ENCODE measurements at regions not wholly inside any gene's neighbourhood (a gene's known extent, or its start where the extent isn't known, plus 50 kb on each side); places are given as distances from the start of the nearest gene placed in this dataset.

GRCh38 chr10:22481687-22482539 is 136.6 kb downstream of the SPAG6 start:
- Histone ChIP-seq H3K9me3 (ENCODE audit: control insufficient read depth in 1 of 2, insufficient read depth in 1 of 2, low read length in 2 of 2) (peaks cover 0 to 10% of the 10 kb centered on the region in 2 experiments), H3K27ac (ENCODE audit: low read depth in 1 of 2, low read length in 2 of 2) (no peak overlapping the region), H3K4me1 (ENCODE audit: insufficient read depth, low read length) (peaks cover 6% of the 10 kb centered on the region), H3K27me3 (ENCODE audit: control insufficient read depth in 1 of 2, insufficient read depth in 2 of 2, low read length in 2 of 2) (peaks cover 11 to 18% of the 10 kb centered on the region in 2 experiments), H3K4me3 (ENCODE audit: low read length) (no peak overlapping the region), H3K36me3 (ENCODE audit: insufficient read depth, low read length) (no peaks in the 10 kb centered on the region)
- intact Hi-C loops (cut with DNase I, micrococcal nuclease): no loop called here
- Mint-ChIP-seq H3K36me3 (ENCODE audit: low read depth) (no peaks in the 10 kb centered on the region), H3K9me3 (no peaks in the 10 kb centered on the region), H3K27me3 (peaks cover 32% of the 10 kb centered on the region), H3K4me1 (ENCODE audit: low read depth) (peaks cover 11% of the 10 kb centered on the region), H3K4me3 (no peak overlapping the region), H3K27ac (no peak overlapping the region)
- DNase-seq (no peak), ATAC-seq (ENCODE audit: poor library complexity) (no peak)
- TF ChIP-seq CTCF (IDR thresholded peaks at IDR 0.05): no peak
- ChIA-PET CTCF (no interaction called here), POLR2A (interaction anchor here (0.7 kb wide), 3 partner anchors 44 to 970 kb away, joined by 3 to 4 read pairs (median 3); no protein-coding TSS in a partner anchor)

- intact Hi-C loops (cut with DNase I, micrococcal nuclease): no loop called here
- H3K4me1 Mint-ChIP-seq (ENCODE audit: low read depth): peaks cover 9% of the 10 kb centered on the region
- Histone ChIP-seq H3K4me1 (ENCODE audit: insufficient read depth, low read length) (no peaks in the 10 kb centered on the region), H3K4me3 (ENCODE audit: low read length) (no peak overlapping the region), H3K27ac (ENCODE audit: low read depth in 1 of 2, low read length in 2 of 2) (no peak overlapping the region), H3K27me3 (ENCODE audit: control insufficient read depth in 1 of 2, insufficient read depth in 2 of 2, low read length in 2 of 2) (peaks cover 0 to 5% of the 10 kb centered on the region in 2 experiments), H3K36me3 (ENCODE audit: insufficient read depth, low read length) (no peaks in the 10 kb centered on the region), H3K9me3 (ENCODE audit: control insufficient read depth in 1 of 2, insufficient read depth in 1 of 2, low read length in 2 of 2) (no peaks in the 10 kb centered on the region)
- no peak overlapping the region for H3K27ac Mint-ChIP-seq
- TF ChIP-seq CTCF (IDR thresholded peaks at IDR 0.05): no peak
- H3K27me3 Mint-ChIP-seq: peaks cover 27% of the 10 kb centered on the region
- DNase-seq (peak in 1 of 14 experiments; percentile 15), ATAC-seq (ENCODE audit: poor library complexity) (no peak)
- no peaks in the 10 kb centered on the region for H3K9me3 Mint-ChIP-seq
- POLR2A ChIA-PET: interaction anchor here (0.7 to 0.9 kb wide), 2 partner anchors 47 to 449 kb away, joined by 3 read pairs; no protein-coding TSS in a partner anchor
- CTCF ChIA-PET: interaction anchor here (0.7 kb wide), 1 partner anchor 34 kb away, joined by 7 read pairs; no protein-coding TSS in a partner anchor
- H3K4me3 Mint-ChIP-seq: peak overlapping the region; percentile 35
- H3K36me3 Mint-ChIP-seq (ENCODE audit: low read depth): no peaks in the 10 kb centered on the region
These were observed 137.8 kb downstream of the SPAG6 start for GRCh38 chr10:22483132-22483531.

All from CD4-positive, alpha-beta T cell (primary cell).